Endothelial cell of umbilical vein (primary cell): ENCODE measurements at regions not wholly inside any gene's neighbourhood (a gene's known extent, or its start where the extent isn't known, plus 50 kb on each side); places are given as distances from the start of the nearest gene placed in this dataset.

Source experiments
- CTCF ChIP-seq, 2 donors: IDR thresholded peaks; 1 replicate in 1 of 2; 2 replicates in 1 of 2; pipeline ENCODE4 v1.5.1; 2011; ENCODE audit warnings: low read length in 2 of 2, mild to moderate bottlenecking in 2 of 2, moderate library complexity in 2 of 2, control low read depth in 1 of 2, inconsistent platforms in 1 of 2, low read depth in 1 of 2; ENCODE audit not compliant: insufficient read depth in 1 of 2; ENCODE audit errors: extremely low read depth in 1 of 2
- EZH2 ChIP-seq: IDR thresholded peaks from 2 replicates; pipeline ENCODE4 v1.6.1; 2012; ENCODE audit warnings: borderline replicate concordance, low read depth, mild to moderate bottlenecking, moderate library complexity, low read length, inconsistent platforms; ENCODE audit not compliant: severe bottlenecking
- POLR2A ChIP-seq: IDR thresholded peaks from 2 replicates; pipeline ENCODE4 v1.6.1; 2012; ENCODE audit warnings: low read depth, mild to moderate bottlenecking, control low read depth, low read length
- POLR2AphosphoS5 ChIP-seq: IDR thresholded peaks from 2 replicates; pipeline ENCODE4 v1.6.1; 2012; ENCODE audit warnings: low read depth, mild to moderate bottlenecking, control low read depth, low read length, moderate library complexity; ENCODE audit not compliant: insufficient read depth

GRCh38 chr21:15130751-15131150, 66.0 kb upstream of the NRIP1 start:
- TF ChIP-seq CTCF (IDR thresholded peaks at IDR 0.05; ENCODE audit: extremely low read depth in 1 of 2, insufficient read depth in 1 of 2, low read depth in 1 of 2, low read length in 2 of 2): no peak
- no peak for TF ChIP-seq POLR2AphosphoS5
- no peak for TF ChIP-seq POLR2A
- no peak for TF ChIP-seq EZH2
